ENCODE measurements at regions not wholly inside any gene's neighbourhood (a gene's known extent, or its start where the extent isn't known, plus 50 kb on each side); places are given as distances from the start of the nearest gene placed in this dataset.

DNA sequence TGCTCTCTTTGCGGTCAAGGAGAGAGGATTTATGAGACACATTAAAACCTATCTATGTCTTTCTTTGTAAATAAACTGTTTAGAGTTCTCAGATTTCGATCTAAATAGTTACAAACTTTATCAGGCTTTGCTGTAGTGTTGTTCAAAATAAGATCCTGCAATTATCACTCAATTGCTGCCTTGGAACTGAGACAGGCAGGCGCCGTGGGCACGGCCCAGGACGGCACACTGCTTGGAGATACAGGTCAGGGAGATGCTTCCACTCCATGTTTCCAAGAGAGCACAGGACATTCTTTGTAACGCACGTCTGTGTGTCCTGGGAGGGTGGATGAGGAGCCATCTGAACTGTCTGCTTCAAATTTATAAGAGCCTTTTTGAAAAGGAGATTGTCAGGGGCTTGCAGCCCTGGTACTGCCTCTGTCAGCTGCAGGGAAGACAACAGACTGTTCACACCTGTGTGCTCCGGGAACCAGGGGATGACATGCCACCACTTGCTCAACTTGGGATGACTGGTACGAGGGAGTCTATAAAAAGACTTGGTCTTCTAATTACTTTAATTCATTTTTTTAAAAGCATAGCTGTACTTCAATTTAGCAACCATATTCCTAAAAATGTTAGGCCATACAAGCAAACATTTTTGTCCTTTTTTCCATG, 472.9 kb upstream of the RUNX1 start:
- intact Hi-C loops (cut with micrococcal nuclease), result no loop called here
- no peak overlapping the region for H3K4me3 Mint-ChIP-seq
- no peak overlapping the region for H3K4me3 ChIP-seq (replicated peaks in 1 of 3; ENCODE audit: low read depth in 2 of 3, low read length in 3 of 3)
- TF ChIP-seq, protein P1, sequence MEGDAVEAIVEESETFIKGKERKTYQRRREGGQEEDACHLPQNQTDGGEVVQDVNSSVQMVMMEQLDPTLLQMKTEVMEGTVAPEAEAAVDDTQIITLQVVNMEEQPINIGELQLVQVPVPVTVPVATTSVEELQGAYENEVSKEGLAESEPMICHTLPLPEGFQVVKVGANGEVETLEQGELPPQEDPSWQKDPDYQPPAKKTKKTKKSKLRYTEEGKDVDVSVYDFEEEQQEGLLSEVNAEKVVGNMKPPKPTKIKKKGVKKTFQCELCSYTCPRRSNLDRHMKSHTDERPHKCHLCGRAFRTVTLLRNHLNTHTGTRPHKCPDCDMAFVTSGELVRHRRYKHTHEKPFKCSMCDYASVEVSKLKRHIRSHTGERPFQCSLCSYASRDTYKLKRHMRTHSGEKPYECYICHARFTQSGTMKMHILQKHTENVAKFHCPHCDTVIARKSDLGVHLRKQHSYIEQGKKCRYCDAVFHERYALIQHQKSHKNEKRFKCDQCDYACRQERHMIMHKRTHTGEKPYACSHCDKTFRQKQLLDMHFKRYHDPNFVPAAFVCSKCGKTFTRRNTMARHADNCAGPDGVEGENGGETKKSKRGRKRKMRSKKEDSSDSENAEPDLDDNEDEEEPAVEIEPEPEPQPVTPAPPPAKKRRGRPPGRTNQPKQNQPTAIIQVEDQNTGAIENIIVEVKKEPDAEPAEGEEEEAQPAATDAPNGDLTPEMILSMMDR (IDR thresholded peaks at IDR 0.05), result no peak
- H3K79me2 ChIP-seq (ENCODE audit: insufficient read depth, low read length), result no peaks in the 10 kb centered on the region
- no peak for DNase-seq
- H3K36me3 ChIP-seq (replicated peaks in 1 of 2; ENCODE audit: control insufficient read depth in 1 of 2, insufficient read depth in 2 of 2, low read length in 2 of 2), result no peaks in the 10 kb centered on the region
- H3K4me2 ChIP-seq (replicated peaks; ENCODE audit: extremely low read depth, low read length, poor library complexity, severe bottlenecking), result no peak overlapping the region
- no peak overlapping the region for H3K27ac Mint-ChIP-seq
- no peak overlapping the region for H3K27ac ChIP-seq (ENCODE audit: low read depth in 1 of 2, low read length in 2 of 2)
- peaks cover 10 to 14% of the 10 kb centered on the region in 2 donors for H3K4me1 ChIP-seq (ENCODE audit: control insufficient read depth in 1 of 2, insufficient read depth in 2 of 2, low read length in 2 of 2)
- H4K20me1 ChIP-seq (ENCODE audit: insufficient read depth, low read length), result no peaks in the 10 kb centered on the region
- peaks cover 11% of the 10 kb centered on the region for H3K4me1 Mint-ChIP-seq
- no peak overlapping the region for H2AFZ ChIP-seq (ENCODE audit: insufficient read depth, low read depth, low read length, poor library complexity, severe bottlenecking)
- H3K27me3 Mint-ChIP-seq (ENCODE audit: low read depth in 3 of 3), result peaks cover 2 to 5% (median 3%) of the 10 kb centered on the region in 3 donors
- no peaks in the 10 kb centered on the region for H3K9me3 Mint-ChIP-seq
- H3K27me3 ChIP-seq (ENCODE audit: control insufficient read depth in 2 of 2, insufficient read depth in 2 of 2, low read length in 2 of 2), result no peaks in the 10 kb centered on the region
- no peaks in the 10 kb centered on the region for H3K9me3 ChIP-seq (replicated peaks in 1 of 2; ENCODE audit: control insufficient read depth in 1 of 2, insufficient read depth in 1 of 2, low read length in 2 of 2)
- WGBS (ENCODE audit: insufficient coverage), result 100% methylated on average over 7 of the region's 10 CpGs
- no peaks in the 10 kb centered on the region for H3K36me3 Mint-ChIP-seq
- no peak overlapping the region for H3K9ac ChIP-seq (ENCODE audit: insufficient read depth, low read length, poor library complexity, severe bottlenecking)

- Histone ChIP-seq H3K27me3 (ENCODE audit: control insufficient read depth in 2 of 2, insufficient read depth in 2 of 2, low read length in 2 of 2) (no peaks in the 10 kb centered on the region), H3K36me3 (replicated peaks in 1 of 2; ENCODE audit: control insufficient read depth in 1 of 2, insufficient read depth in 2 of 2, low read length in 2 of 2) (no peaks in the 10 kb centered on the region), H3K4me3 (replicated peaks in 1 of 3; ENCODE audit: low read depth in 2 of 3, low read length in 3 of 3) (no peak overlapping the region), H3K79me2 (ENCODE audit: insufficient read depth, low read length) (no peaks in the 10 kb centered on the region), H3K4me1 (ENCODE audit: control insufficient read depth in 1 of 2, insufficient read depth in 2 of 2, low read length in 2 of 2) (peaks cover 10 to 14% of the 10 kb centered on the region in 2 donors), H4K20me1 (ENCODE audit: insufficient read depth, low read length) (no peaks in the 10 kb centered on the region), H2AFZ (ENCODE audit: insufficient read depth, low read depth, low read length, poor library complexity, severe bottlenecking) (no peak overlapping the region), H3K27ac (ENCODE audit: low read depth in 1 of 2, low read length in 2 of 2) (no peak overlapping the region), H3K9me3 (replicated peaks in 1 of 2; ENCODE audit: control insufficient read depth in 1 of 2, insufficient read depth in 1 of 2, low read length in 2 of 2) (no peaks in the 10 kb centered on the region), H3K9ac (ENCODE audit: insufficient read depth, low read length, poor library complexity, severe bottlenecking) (no peak overlapping the region), H3K4me2 (replicated peaks; ENCODE audit: extremely low read depth, low read length, poor library complexity, severe bottlenecking) (no peak overlapping the region)
- WGBS (ENCODE audit: insufficient coverage), result 100% methylated on average over 1 of the region's 4 CpGs
- H3K4me3 Mint-ChIP-seq, result no peak overlapping the region
- TF ChIP-seq, protein P1 (IDR thresholded peaks at IDR 0.05), result no peak
- no peaks in the 10 kb centered on the region for H3K9me3 Mint-ChIP-seq
- no peak overlapping the region for H3K27ac Mint-ChIP-seq
- no peaks in the 10 kb centered on the region for H3K36me3 Mint-ChIP-seq
- peaks cover 11% of the 10 kb centered on the region for H3K4me1 Mint-ChIP-seq
- no peak for DNase-seq
- peaks cover 2 to 5% (median 3%) of the 10 kb centered on the region in 3 donors for H3K27me3 Mint-ChIP-seq (ENCODE audit: low read depth in 3 of 3)
- intact Hi-C loops (cut with micrococcal nuclease), result no loop called here
Measured at GRCh38 chr21:35521293-35521692, 472.2 kb upstream of the RUNX1 start.

All from CD14-positive monocyte (primary cell).